ENCODE measurements at regions not wholly inside any gene's neighbourhood (a gene's known extent, or its start where the extent isn't known, plus 50 kb on each side); places are given as distances from the start of the nearest gene placed in this dataset.

DNA sequence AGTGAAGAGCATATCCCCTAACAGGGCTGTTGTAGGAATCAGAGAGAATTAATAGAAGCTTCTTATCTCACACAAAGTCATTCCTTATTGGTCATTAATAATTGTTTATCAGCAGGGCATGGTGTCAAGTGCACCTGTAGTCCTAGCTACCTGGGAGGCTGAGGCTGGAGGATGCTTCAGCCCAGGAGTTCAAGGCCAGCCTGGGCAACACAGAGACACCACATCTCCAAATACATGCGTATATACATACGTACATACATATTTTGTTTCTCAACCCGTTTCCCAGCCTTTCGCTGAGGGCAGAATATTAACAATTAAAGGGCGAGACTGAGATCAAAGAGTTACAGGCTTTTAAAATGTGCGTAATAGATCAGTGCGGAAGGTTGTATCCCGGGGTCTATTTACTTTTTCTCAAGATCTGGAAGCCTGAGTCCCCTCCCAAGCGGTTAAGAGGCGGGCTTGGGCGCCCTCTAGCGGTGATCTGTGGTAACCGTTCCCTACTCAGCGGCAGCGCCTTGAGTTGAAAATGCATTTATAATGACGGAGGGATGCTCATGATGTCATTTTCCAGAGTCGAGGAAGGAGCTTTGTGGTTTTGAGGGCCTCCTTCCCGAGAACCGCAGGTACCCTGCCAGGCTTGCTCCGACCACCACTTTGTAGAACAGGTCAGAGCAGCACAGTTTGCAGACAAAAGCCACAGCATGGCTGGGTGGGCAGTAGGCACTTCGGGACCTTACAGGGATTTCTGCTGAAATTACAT lies 169.6 kb upstream of the GPR12 start:
- H3K36me3 ChIP-seq (ENCODE audit: control insufficient read depth in 2 of 3, insufficient read depth in 3 of 3, low read length in 3 of 3): no peaks in the 10 kb centered on the region
- H3K27me3 ChIP-seq (ENCODE audit: control insufficient read depth, insufficient read depth, low read length): no peaks in the 10 kb centered on the region
- DNase-seq: peak in 4 of 5 donors; percentile 77 to 86 (median 83)
- intact Hi-C loops (cut with DNase I): loop anchor here (10.0 kb wide), 1 partner anchor 215 kb away; no protein-coding TSS in a partner anchor
- no peaks in the 10 kb centered on the region for H3K4me1 ChIP-seq (ENCODE audit: control insufficient read depth in 2 of 3, insufficient read depth in 2 of 3, low read depth in 1 of 3, low read length in 3 of 3)
- FAIRE-seq: no peak
- H3K9me3 ChIP-seq (ENCODE audit: control insufficient read depth in 2 of 3, insufficient read depth in 1 of 3, low read length in 3 of 3): no peaks in the 10 kb centered on the region
- H3K27ac ChIP-seq (ENCODE audit: low read depth in 2 of 2, low read length in 2 of 2): no peak overlapping the region
- no peak overlapping the region for H3K9ac ChIP-seq (ENCODE audit: low read length in 3 of 3)
- H3K4me3 ChIP-seq (ENCODE audit: low read length in 3 of 3): no peak overlapping the region
- TF ChIP-seq, protein P1, sequence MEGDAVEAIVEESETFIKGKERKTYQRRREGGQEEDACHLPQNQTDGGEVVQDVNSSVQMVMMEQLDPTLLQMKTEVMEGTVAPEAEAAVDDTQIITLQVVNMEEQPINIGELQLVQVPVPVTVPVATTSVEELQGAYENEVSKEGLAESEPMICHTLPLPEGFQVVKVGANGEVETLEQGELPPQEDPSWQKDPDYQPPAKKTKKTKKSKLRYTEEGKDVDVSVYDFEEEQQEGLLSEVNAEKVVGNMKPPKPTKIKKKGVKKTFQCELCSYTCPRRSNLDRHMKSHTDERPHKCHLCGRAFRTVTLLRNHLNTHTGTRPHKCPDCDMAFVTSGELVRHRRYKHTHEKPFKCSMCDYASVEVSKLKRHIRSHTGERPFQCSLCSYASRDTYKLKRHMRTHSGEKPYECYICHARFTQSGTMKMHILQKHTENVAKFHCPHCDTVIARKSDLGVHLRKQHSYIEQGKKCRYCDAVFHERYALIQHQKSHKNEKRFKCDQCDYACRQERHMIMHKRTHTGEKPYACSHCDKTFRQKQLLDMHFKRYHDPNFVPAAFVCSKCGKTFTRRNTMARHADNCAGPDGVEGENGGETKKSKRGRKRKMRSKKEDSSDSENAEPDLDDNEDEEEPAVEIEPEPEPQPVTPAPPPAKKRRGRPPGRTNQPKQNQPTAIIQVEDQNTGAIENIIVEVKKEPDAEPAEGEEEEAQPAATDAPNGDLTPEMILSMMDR (IDR thresholded peaks at IDR 0.05; ENCODE audit: borderline replicate concordance, extremely low read depth, insufficient read depth): peak; percentile 82

DNA sequence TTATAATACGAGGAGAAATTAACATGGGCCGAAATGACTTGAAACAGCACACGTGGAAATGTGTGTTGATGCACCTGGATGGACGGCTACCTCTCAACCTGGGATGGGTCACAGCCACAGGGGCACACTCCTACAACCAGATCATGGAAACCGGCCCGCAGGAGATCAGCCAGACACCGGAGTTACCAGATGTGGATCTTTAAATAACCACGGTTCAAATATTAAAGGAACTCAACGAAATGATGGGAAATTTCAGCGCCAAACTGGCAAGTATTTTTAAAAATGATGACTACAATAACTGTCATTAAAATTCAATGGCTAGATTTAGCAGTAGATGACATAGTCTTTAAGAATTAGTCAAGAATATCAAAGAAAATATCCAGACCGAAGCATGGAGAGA lies 166.9 kb upstream of the GPR12 start:
- no peaks in the 10 kb centered on the region for H3K4me1 ChIP-seq (ENCODE audit: control insufficient read depth in 2 of 3, insufficient read depth in 2 of 3, low read depth in 1 of 3, low read length in 3 of 3)
- intact Hi-C loops (cut with DNase I): no loop called here
- TF ChIP-seq, protein P1 (IDR thresholded peaks at IDR 0.05; ENCODE audit: borderline replicate concordance, extremely low read depth, insufficient read depth): no peak
- H3K27ac ChIP-seq (ENCODE audit: low read depth in 2 of 2, low read length in 2 of 2): no peak overlapping the region
- no peaks in the 10 kb centered on the region for H3K36me3 ChIP-seq (ENCODE audit: control insufficient read depth in 2 of 3, insufficient read depth in 3 of 3, low read length in 3 of 3)
- no peaks in the 10 kb centered on the region for H3K9me3 ChIP-seq (ENCODE audit: control insufficient read depth in 2 of 3, insufficient read depth in 1 of 3, low read length in 3 of 3)
- no peak for DNase-seq
- FAIRE-seq: no peak
- no peaks in the 10 kb centered on the region for H3K27me3 ChIP-seq (ENCODE audit: control insufficient read depth, insufficient read depth, low read length)
- no peak overlapping the region for H3K4me3 ChIP-seq (ENCODE audit: low read length in 3 of 3)
- no peak overlapping the region for H3K9ac ChIP-seq (ENCODE audit: low read length in 3 of 3)

DNA sequence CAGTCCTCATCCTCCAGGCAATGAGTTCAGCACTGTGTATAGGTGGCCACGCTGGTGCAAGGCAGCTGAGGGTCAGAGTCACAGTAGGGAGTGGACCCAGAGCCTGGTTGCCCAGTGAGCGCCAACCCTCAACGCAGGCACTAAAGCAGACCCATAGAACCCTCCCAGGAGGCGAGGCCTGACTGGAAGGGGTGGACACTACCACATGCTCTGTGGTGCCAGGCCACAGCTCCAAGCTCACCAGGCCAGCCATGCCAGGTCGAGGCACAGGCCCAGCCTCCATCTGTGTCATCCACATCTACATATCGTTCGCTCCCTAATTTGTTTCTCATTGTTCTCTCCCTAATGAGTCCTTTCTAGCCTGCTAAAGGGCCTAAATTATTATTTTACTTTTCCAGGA lies 165.8 kb upstream of the GPR12 start:
- H3K4me3 ChIP-seq (ENCODE audit: low read length in 3 of 3): no peak overlapping the region
- no peaks in the 10 kb centered on the region for H3K4me1 ChIP-seq (ENCODE audit: control insufficient read depth in 2 of 3, insufficient read depth in 2 of 3, low read depth in 1 of 3, low read length in 3 of 3)
- no peak overlapping the region for H3K9ac ChIP-seq (ENCODE audit: low read length in 3 of 3)
- DNase-seq: no peak
- intact Hi-C loops (cut with DNase I): no loop called here
- TF ChIP-seq, protein P1 (IDR thresholded peaks at IDR 0.05; ENCODE audit: borderline replicate concordance, extremely low read depth, insufficient read depth): no peak
- H3K9me3 ChIP-seq (ENCODE audit: control insufficient read depth in 2 of 3, insufficient read depth in 1 of 3, low read length in 3 of 3): no peaks in the 10 kb centered on the region
- H3K36me3 ChIP-seq (ENCODE audit: control insufficient read depth in 2 of 3, insufficient read depth in 3 of 3, low read length in 3 of 3): no peaks in the 10 kb centered on the region
- no peak for FAIRE-seq
- no peak overlapping the region for H3K27ac ChIP-seq (ENCODE audit: low read depth in 2 of 2, low read length in 2 of 2)
- no peaks in the 10 kb centered on the region for H3K27me3 ChIP-seq (ENCODE audit: control insufficient read depth, insufficient read depth, low read length)

All from kidney (tissue), 13 donors.